Mesothelial cell of epicardium (in vitro differentiated cells): ENCODE measurements at regions not wholly inside any gene's neighbourhood (a gene's known extent, or its start where the extent isn't known, plus 50 kb on each side); places are given as distances from the start of the nearest gene placed in this dataset.

Source experiments
- DNase-seq, 2 experiments: peaks; one replicate each; pipeline ENCODE4 v3.0.0; 2021; ENCODE audit warnings: low spot score in 2 of 2; ENCODE audit not compliant: unreplicated experiment in 2 of 2
- H3K27ac Mint-ChIP-seq: 2 replicates; pipeline ENCODE4 v1.8.0; 2021; ENCODE audit warnings: mixed read lengths
- H3K27me3 Mint-ChIP-seq: 2 replicates; pipeline ENCODE4 v1.8.0; 2021; ENCODE audit warnings: low read depth, mixed read lengths
- H3K36me3 Mint-ChIP-seq: 2 replicates; pipeline ENCODE4 v1.8.0; 2021; ENCODE audit warnings: mixed read lengths
- H3K4me1 Mint-ChIP-seq: 2 replicates; pipeline ENCODE4 v1.8.0; 2021; ENCODE audit warnings: mixed read lengths
- H3K4me3 Mint-ChIP-seq: 2 replicates; pipeline ENCODE4 v1.8.0; 2021; ENCODE audit warnings: mild to moderate bottlenecking, moderate library complexity, mixed read lengths
- H3K9me3 Mint-ChIP-seq: 2 replicates; pipeline ENCODE4 v1.8.0; 2021; ENCODE audit warnings: mixed read lengths
- CTCF ChIP-seq: fragments of 200-600 bp; sonication (generic); IDR thresholded peaks from one replicate; pipeline ENCODE4 v1.5.0; 2021; ENCODE audit warnings: antibody characterized with exemption; ENCODE audit not compliant: unreplicated experiment

GRCh38 chr18:57223144-57223870 lies 76.4 kb downstream of the BOD1L2 start:
- no peak for DNase-seq
- no peak overlapping the region for H3K27ac Mint-ChIP-seq
- H3K4me1 Mint-ChIP-seq, result no peaks in the 10 kb centered on the region
- no peaks in the 10 kb centered on the region for H3K36me3 Mint-ChIP-seq
- peaks cover 14% of the 10 kb centered on the region for H3K27me3 Mint-ChIP-seq
- H3K9me3 Mint-ChIP-seq, result peaks cover under 1% of the 10 kb centered on the region
- TF ChIP-seq CTCF, result no peak
- no peak overlapping the region for H3K4me3 Mint-ChIP-seq

- no peaks in the 10 kb centered on the region for H3K36me3 Mint-ChIP-seq
- no peak for TF ChIP-seq CTCF
- H3K4me3 Mint-ChIP-seq, result no peak overlapping the region
- DNase-seq, result no peak
- H3K9me3 Mint-ChIP-seq, result peaks cover 9% of the 10 kb centered on the region
- H3K27ac Mint-ChIP-seq, result no peak overlapping the region
- peaks cover 10% of the 10 kb centered on the region for H3K27me3 Mint-ChIP-seq
- no peaks in the 10 kb centered on the region for H3K4me1 Mint-ChIP-seq
Observed at GRCh38 chr18:57230861-57231585, 84.1 kb downstream of the BOD1L2 start.

- no peaks in the 10 kb centered on the region for H3K4me1 Mint-ChIP-seq
- TF ChIP-seq CTCF, result no peak
- DNase-seq, result no peak
- no peak overlapping the region for H3K4me3 Mint-ChIP-seq
- no peaks in the 10 kb centered on the region for H3K36me3 Mint-ChIP-seq
- peaks cover 2% of the 10 kb centered on the region for H3K27me3 Mint-ChIP-seq
- no peak overlapping the region for H3K27ac Mint-ChIP-seq
- peaks cover 9% of the 10 kb centered on the region for H3K9me3 Mint-ChIP-seq
Observed at GRCh38 chr18:57231864-57232263, 85.0 kb downstream of the BOD1L2 start.

DNA sequence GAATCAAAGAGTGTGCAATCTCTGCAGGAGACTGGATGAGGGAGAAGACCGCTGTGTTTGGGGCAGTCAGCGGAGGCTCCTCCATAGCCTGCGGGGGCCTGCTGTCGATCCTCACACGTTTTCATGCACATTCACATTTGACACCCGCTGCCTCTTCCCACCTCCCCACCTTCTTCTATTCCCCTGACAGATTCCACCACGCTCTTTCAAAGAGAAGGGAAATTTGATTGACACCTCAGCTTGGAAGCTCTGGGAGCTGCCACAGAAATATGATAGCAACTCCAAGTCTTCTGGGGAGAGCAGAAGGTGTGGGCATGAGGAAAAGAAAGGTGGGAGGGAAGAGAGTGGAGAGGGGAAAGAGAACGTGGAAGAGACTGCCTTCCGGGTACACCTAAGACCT lies 87.5 kb downstream of the BOD1L2 start:
- Mint-ChIP-seq H3K4me1 (no peaks in the 10 kb centered on the region), H3K9me3 (no peaks in the 10 kb centered on the region)

DNA sequence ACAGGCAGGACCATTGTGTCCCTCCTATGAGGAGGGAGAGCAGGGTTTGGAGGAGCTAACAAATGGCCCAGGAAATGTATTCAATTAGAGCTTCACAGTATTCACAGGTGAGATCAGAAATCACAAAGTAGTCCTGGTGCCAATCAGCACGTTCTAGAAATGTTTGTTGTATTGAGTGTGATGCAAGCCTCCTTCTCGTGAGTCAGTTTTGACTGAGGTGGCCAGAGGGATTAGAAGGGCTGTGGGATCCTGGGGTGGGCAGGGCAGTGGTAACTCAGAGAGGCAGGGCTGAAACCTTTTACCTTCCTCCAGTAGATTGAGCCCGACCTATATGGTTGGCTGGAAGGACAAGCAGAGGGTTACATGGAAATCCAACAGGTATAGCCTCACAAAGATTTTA lies 95.0 kb downstream of the BOD1L2 start:
- DNase-seq, result no peak
- H3K9me3 Mint-ChIP-seq, result no peaks in the 10 kb centered on the region
- H3K27ac Mint-ChIP-seq, result no peak overlapping the region
- H3K27me3 Mint-ChIP-seq, result peaks cover 27% of the 10 kb centered on the region
- H3K4me3 Mint-ChIP-seq, result no peak overlapping the region
- no peaks in the 10 kb centered on the region for H3K4me1 Mint-ChIP-seq
- no peak for TF ChIP-seq CTCF
- H3K36me3 Mint-ChIP-seq, result no peaks in the 10 kb centered on the region

More for the DNA sequence above, 87.5 kb downstream of the BOD1L2 start:
- Mint-ChIP-seq H3K27ac (no peak overlapping the region), H3K36me3 (no peaks in the 10 kb centered on the region), H3K4me3 (no peak overlapping the region), H3K27me3 (no peaks in the 10 kb centered on the region)
- no peak for TF ChIP-seq CTCF
- DNase-seq, result no peak
